Upper lobe of left lung (tissue), 4 donors: ENCODE measurements at regions not wholly inside any gene's neighbourhood (a gene's known extent, or its start where the extent isn't known, plus 50 kb on each side); places are given as distances from the start of the nearest gene placed in this dataset.

ENCODE experiments used
- EP300 ChIP-seq, 4 donors: sonication (generic); formaldehyde crosslinking; IDR thresholded peaks; one replicate each; pipeline ENCODE4 v1.5.1; 2017; ENCODE audit warnings: antibody characterized with exemption in 4 of 4, control low read depth in 2 of 4
- POLR2AphosphoS5 ChIP-seq, 2 donors: sonication (generic); formaldehyde crosslinking; IDR thresholded peaks; one replicate each; pipeline ENCODE4 v1.5.1; 2017; ENCODE audit warnings: antibody characterized with exemption in 2 of 2
- TF ChIP-seq, protein P1 (sequence below), 6 experiments: fragments of 450-650 bp in 4 of 6; fragments of 200-600 bp in 2 of 6; sonication (generic) in 2 of 6; IDR thresholded peaks; one replicate each; pipeline ENCODE4 v1.5.1; 2016 to 2019; ENCODE audit warnings: antibody characterized with exemption in 6 of 6

DNA sequence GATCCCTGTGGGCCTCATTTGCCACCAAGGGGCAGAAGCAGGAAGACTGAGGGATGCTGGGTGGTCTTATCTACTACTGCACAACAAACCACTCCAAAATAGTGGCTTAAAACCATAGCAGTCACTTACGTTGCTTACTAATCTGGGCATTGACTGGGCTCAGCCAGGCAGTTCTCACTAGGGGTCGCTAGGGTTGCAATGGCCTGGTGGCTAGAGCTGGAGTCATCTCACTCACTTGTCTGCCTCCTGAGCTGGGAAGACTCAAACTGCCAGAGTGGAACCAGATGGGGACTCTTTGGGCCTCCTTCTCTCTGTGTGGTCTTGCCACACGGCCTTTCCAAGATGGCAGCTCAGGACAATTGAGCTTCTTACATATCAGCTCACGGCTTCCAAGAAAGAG lies 216.3 kb upstream of the BCOR start:
- TF ChIP-seq, protein P1, sequence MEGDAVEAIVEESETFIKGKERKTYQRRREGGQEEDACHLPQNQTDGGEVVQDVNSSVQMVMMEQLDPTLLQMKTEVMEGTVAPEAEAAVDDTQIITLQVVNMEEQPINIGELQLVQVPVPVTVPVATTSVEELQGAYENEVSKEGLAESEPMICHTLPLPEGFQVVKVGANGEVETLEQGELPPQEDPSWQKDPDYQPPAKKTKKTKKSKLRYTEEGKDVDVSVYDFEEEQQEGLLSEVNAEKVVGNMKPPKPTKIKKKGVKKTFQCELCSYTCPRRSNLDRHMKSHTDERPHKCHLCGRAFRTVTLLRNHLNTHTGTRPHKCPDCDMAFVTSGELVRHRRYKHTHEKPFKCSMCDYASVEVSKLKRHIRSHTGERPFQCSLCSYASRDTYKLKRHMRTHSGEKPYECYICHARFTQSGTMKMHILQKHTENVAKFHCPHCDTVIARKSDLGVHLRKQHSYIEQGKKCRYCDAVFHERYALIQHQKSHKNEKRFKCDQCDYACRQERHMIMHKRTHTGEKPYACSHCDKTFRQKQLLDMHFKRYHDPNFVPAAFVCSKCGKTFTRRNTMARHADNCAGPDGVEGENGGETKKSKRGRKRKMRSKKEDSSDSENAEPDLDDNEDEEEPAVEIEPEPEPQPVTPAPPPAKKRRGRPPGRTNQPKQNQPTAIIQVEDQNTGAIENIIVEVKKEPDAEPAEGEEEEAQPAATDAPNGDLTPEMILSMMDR (IDR thresholded peaks at IDR 0.05): no peak
- TF ChIP-seq POLR2AphosphoS5 (IDR thresholded peaks at IDR 0.05): no peak
- no peak for TF ChIP-seq EP300 (IDR thresholded peaks at IDR 0.05)
